Tibial nerve (tissue), 4 donors: ENCODE measurements at regions not wholly inside any gene's neighbourhood (a gene's known extent, or its start where the extent isn't known, plus 50 kb on each side); places are given as distances from the start of the nearest gene placed in this dataset.

Experiments
- EP300 ChIP-seq, 2 donors: sonication (generic); formaldehyde crosslinking; IDR thresholded peaks; one replicate each; pipeline ENCODE4 v1.6.1; 2017; ENCODE audit warnings: antibody characterized with exemption in 2 of 2, mild to moderate bottlenecking in 1 of 2
- POLR2A ChIP-seq, 2 donors: fragments of 450-650 bp; IDR thresholded peaks; one replicate each; pipeline ENCODE4 v1.6.1; 2017; ENCODE audit warnings: antibody characterized with exemption in 2 of 2, mild to moderate bottlenecking in 2 of 2, moderate library complexity in 2 of 2
- TF ChIP-seq, protein P1 (sequence below), 5 experiments: fragments of 200-600 bp in 3 of 5; fragments of 450-650 bp in 2 of 5; sonication (generic) in 3 of 5; IDR thresholded peaks; one replicate each; pipeline ENCODE4 v1.5.1; 2016 to 2019; ENCODE audit warnings: antibody characterized with exemption in 5 of 5, mild to moderate bottlenecking in 3 of 5, moderate library complexity in 2 of 5

DNA sequence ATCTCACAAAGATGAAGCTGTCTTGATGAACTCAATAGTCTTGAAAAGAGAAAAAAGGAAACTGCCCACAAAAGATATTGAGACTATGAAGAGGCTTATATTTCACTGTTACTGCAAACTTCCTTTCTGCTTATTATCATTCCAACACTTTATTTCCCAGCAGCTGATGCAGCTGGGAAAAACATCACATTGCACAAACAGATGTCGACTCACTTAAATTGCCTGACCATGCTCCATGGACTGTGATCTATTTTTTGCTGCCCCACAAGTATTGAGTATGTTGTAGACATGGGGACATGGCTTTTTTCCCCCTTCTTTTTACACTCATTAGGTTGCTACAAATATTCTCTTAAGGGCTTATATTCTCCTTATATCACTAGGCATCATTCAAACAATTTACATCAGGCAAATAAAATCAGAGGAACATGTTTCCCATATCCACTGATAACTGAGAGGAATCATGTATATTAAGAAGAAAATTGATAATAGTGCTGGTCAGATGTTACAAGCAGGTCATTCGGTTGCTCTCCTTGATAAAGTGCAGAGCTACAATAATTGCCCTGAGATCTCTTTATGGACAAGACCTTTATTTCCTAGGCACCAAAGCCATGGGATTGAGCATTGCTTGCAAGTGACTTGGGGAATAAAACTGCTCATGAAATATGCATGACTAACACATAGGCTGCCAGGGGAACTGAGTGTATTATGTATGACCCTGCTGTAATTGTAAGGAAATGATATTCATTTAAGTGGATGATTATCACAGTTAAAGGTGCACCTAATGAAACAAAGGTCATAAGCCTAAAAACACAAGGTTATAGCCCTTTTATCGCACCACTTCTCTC is 509.9 kb downstream of the ZNF608 start:
- TF ChIP-seq, protein P1, sequence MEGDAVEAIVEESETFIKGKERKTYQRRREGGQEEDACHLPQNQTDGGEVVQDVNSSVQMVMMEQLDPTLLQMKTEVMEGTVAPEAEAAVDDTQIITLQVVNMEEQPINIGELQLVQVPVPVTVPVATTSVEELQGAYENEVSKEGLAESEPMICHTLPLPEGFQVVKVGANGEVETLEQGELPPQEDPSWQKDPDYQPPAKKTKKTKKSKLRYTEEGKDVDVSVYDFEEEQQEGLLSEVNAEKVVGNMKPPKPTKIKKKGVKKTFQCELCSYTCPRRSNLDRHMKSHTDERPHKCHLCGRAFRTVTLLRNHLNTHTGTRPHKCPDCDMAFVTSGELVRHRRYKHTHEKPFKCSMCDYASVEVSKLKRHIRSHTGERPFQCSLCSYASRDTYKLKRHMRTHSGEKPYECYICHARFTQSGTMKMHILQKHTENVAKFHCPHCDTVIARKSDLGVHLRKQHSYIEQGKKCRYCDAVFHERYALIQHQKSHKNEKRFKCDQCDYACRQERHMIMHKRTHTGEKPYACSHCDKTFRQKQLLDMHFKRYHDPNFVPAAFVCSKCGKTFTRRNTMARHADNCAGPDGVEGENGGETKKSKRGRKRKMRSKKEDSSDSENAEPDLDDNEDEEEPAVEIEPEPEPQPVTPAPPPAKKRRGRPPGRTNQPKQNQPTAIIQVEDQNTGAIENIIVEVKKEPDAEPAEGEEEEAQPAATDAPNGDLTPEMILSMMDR (IDR thresholded peaks at IDR 0.05): no peak
- TF ChIP-seq POLR2A (IDR thresholded peaks at IDR 0.05) (no peak), EP300 (IDR thresholded peaks at IDR 0.05) (no peak)
